ENCODE measurements at regions not wholly inside any gene's neighbourhood (a gene's known extent, or its start where the extent isn't known, plus 50 kb on each side); places are given as distances from the start of the nearest gene placed in this dataset.
"Not testable (repeated sequence)": the region's sequence is repeated elsewhere in the genome, so short reads cannot be mapped to it uniquely, and the experiment has no call there.

GRCh38 chr9:75282047-75282446, 193.7 kb downstream of the OSTF1 start:
- DNase-seq = no peak

- DNase-seq = no peak
Measured at GRCh38 chr9:75289332-75289731, 201.0 kb downstream of the OSTF1 start.

- no peak for DNase-seq
Measured at GRCh38 chr9:75299324-75299723, 211.0 kb downstream of the OSTF1 start.

- DNase-seq = no peak
Measured at GRCh38 chr9:75333624-75334023, 245.3 kb downstream of the OSTF1 start.

GRCh38 chr9:75358846-75359245, 270.5 kb downstream of the OSTF1 start:
- no peak for DNase-seq

- no peak for DNase-seq
Measured at GRCh38 chr9:75359638-75360037, 271.3 kb downstream of the OSTF1 start.

- no peak for DNase-seq
Measured at GRCh38 chr9:75360252-75360651, 271.9 kb downstream of the OSTF1 start.

GRCh38 chr9:75362446-75362845, 274.1 kb downstream of the OSTF1 start:
- not testable (repeated sequence) for DNase-seq

- no peak for DNase-seq
Measured at GRCh38 chr9:75365196-75365595, 276.9 kb downstream of the OSTF1 start.

GRCh38 chr9:75369989-75370388, 281.7 kb downstream of the OSTF1 start:
- no peak for DNase-seq

GRCh38 chr9:75372499-75373268, 284.4 kb downstream of the OSTF1 start:
- DNase-seq = no peak

- DNase-seq = no peak
Measured at GRCh38 chr9:75376680-75377254, 288.5 kb downstream of the OSTF1 start.

- DNase-seq = no peak
Measured at GRCh38 chr9:75378036-75378435, 289.7 kb downstream of the OSTF1 start.

GRCh38 chr9:75378926-75379325, 290.6 kb downstream of the OSTF1 start:
- DNase-seq = no peak

GRCh38 chr9:75382126-75382525, 293.8 kb downstream of the OSTF1 start:
- DNase-seq = no peak

GRCh38 chr9:75383420-75384034, 295.2 kb downstream of the OSTF1 start:
- not testable (repeated sequence) for DNase-seq

GRCh38 chr9:75385236-75385635, 296.9 kb downstream of the OSTF1 start:
- DNase-seq = no peak

GRCh38 chr9:75389101-75389500, 300.8 kb downstream of the OSTF1 start:
- no peak for DNase-seq

- no peak for DNase-seq
Measured at GRCh38 chr9:75390951-75391350, 302.6 kb downstream of the OSTF1 start.

- no peak for DNase-seq
Measured at GRCh38 chr9:75391497-75391896, 303.2 kb downstream of the OSTF1 start.

- DNase-seq = no peak
Measured at GRCh38 chr9:75395336-75395735, 307.0 kb downstream of the OSTF1 start.

- DNase-seq = no peak
Measured at GRCh38 chr9:75397836-75398235, 309.5 kb downstream of the OSTF1 start.

GRCh38 chr9:75408391-75408790, 320.1 kb downstream of the OSTF1 start:
- DNase-seq = no peak

GRCh38 chr9:75410405-75410804, 322.1 kb downstream of the OSTF1 start:
- DNase-seq = no peak

Data from right kidney (tissue), 1 donor.